GM13977 (cell line): ENCODE measurements at regions not wholly inside any gene's neighbourhood (a gene's known extent, or its start where the extent isn't known, plus 50 kb on each side); places are given as distances from the start of the nearest gene placed in this dataset.

ENCODE experiments used
- DNase-seq: peaks from one replicate; pipeline ENCODE4 v3.0.0; 2012; ENCODE audit warnings: low spot score
- CTCF ChIP-seq: IDR thresholded peaks from 2 replicates; pipeline ENCODE4 v1.5.1; 2012; ENCODE audit warnings: mild to moderate bottlenecking, control low read depth; ENCODE audit not compliant: insufficient read depth; ENCODE audit errors: extremely low read depth, missing control alignments
- in situ Hi-C: fragments of 300-500 bp; cut with MboI; formaldehyde crosslinking; loops from one replicate; pipeline ENCODE4 v1.12.0; 2022; ENCODE audit warnings: low sequenced_read_pairs, low pct_unique_long_range_greater_than_20kb, mixed read lengths, inconsistent platforms; ENCODE audit not compliant: unreplicated experiment

- in situ Hi-C loops, result no loop called here
- TF ChIP-seq CTCF, result no peak
- no peak for DNase-seq
Measured at GRCh38 chr7:47152307-47152706, 429.6 kb downstream of the TNS3 start.

GRCh38 chr7:47150497-47151260 is 431.2 kb downstream of the TNS3 start:
- no peak for DNase-seq
- TF ChIP-seq CTCF, result no peak
- in situ Hi-C loops, result no loop called here

GRCh38 chr7:47149971-47150370 is 431.9 kb downstream of the TNS3 start:
- no peak for DNase-seq

GRCh38 chr7:47149208-47149839 is 432.6 kb downstream of the TNS3 start:
- no peak for TF ChIP-seq CTCF
- DNase-seq, result no peak
- in situ Hi-C loops, result no loop called here

More at GRCh38 chr7:47149971-47150370, 431.9 kb downstream of the TNS3 start:
- in situ Hi-C loops, result no loop called here
- no peak for TF ChIP-seq CTCF

- DNase-seq, result no peak
- TF ChIP-seq CTCF, result no peak
- in situ Hi-C loops, result no loop called here
Measured at GRCh38 chr7:47148536-47149207, 433.2 kb downstream of the TNS3 start.

- TF ChIP-seq CTCF, result no peak
- no peak for DNase-seq
- in situ Hi-C loops, result no loop called here
Measured at GRCh38 chr7:47147213-47147631, 434.7 kb downstream of the TNS3 start.
